Esophagus muscularis mucosa (tissue), 4 donors: ENCODE measurements at regions not wholly inside any gene's neighbourhood (a gene's known extent, or its start where the extent isn't known, plus 50 kb on each side); places are given as distances from the start of the nearest gene placed in this dataset.

ENCODE experiments used
- DNase-seq: peaks from one replicate; pipeline ENCODE4 v3.0.0-alpha.2; 2017; ENCODE audit errors: extremely low spot score
- H3K27ac ChIP-seq, 4 donors: fragments of 200-600 bp; sonication (generic); replicated peaks in 1 of 4; 1 replicate in 3 of 4; 2 replicates in 1 of 4; pipeline ENCODE4 v1.5.1; 2016 to 2019; ENCODE audit warnings: mild to moderate bottlenecking in 1 of 4
- H3K27me3 ChIP-seq, 4 donors: fragments of 200-600 bp; sonication (generic); one replicate each; pipeline versions ENCODE4 v1.5.1 to v1.6.0; 2016 to 2019
- H3K36me3 ChIP-seq, 4 donors: fragments of 200-600 bp; sonication (generic); one replicate each; pipeline ENCODE4 v1.5.1; 2016 to 2019
- H3K4me1 ChIP-seq, 4 donors: fragments of 200-600 bp; sonication (generic); one replicate each; pipeline ENCODE4 v1.5.1; 2016 to 2019
- H3K4me3 ChIP-seq, 4 donors: fragments of 200-600 bp; sonication (generic); 1 replicate in 2 of 4; 2 replicates in 2 of 4; pipeline ENCODE4 v1.5.1; 2016 to 2019; ENCODE audit warnings: mild to moderate bottlenecking in 4 of 4, moderate library complexity in 1 of 4
- H3K9me3 ChIP-seq, 4 donors: fragments of 200-600 bp; sonication (generic); 1 replicate in 3 of 4; 2 replicates in 1 of 4; pipeline ENCODE4 v1.5.1; 2016 to 2019
- CTCF ChIP-seq, 3 experiments: fragments of 200-600 bp in 2 of 3; fragments of 450-650 bp in 1 of 3; sonication (generic) in 2 of 3; IDR thresholded peaks; one replicate each; pipeline ENCODE4 v1.5.1; 2017 to 2019; ENCODE audit warnings: antibody characterized with exemption in 3 of 3, mild to moderate bottlenecking in 2 of 3, moderate library complexity in 1 of 3
- EP300 ChIP-seq: sonication (generic); formaldehyde crosslinking; IDR thresholded peaks from one replicate; pipeline ENCODE4 v1.6.1; 2017; ENCODE audit warnings: antibody characterized with exemption
- POLR2A ChIP-seq: fragments of 450-650 bp; IDR thresholded peaks from one replicate; pipeline ENCODE4 v1.6.1; 2017; ENCODE audit warnings: antibody characterized with exemption, moderate library complexity, mild to moderate bottlenecking, low read depth
- POLR2AphosphoS5 ChIP-seq, 2 donors: sonication (generic); formaldehyde crosslinking; IDR thresholded peaks; one replicate each; pipeline ENCODE4 v1.6.1; 2017; ENCODE audit warnings: antibody characterized with exemption in 2 of 2
- WGBS: methylation state at CpG from one replicate; pipeline ENCODE4 v1.1.5; 2018; 5-methylcytosine and 5-hydroxymethylcytosine counted together
- intact Hi-C: fragments of 100-400 bp; cut with DNase I; formaldehyde crosslinking; loops from one replicate; pipeline ENCODE4 v1.15.1; 2023

DNA sequence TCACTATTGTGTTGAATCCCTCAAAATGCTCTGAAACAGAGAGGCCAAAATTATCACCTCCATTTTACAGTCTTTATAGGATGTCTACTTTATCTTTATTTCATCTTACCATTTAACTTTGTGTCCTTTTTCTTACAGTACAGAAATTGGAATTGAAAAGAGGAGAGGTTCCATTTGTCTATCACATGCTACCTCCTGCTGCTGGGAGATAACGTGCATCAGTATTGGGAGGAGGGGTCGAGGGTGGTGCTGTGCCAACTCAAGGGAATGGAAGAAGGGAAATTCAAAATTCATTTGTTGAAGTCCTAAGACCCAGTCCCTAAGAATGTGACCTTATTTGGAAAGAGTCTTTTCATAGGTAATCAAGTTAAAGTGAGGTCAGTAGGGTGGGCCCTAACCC lies 85.3 kb downstream of the HHIPL2 start:
- WGBS: 79% methylated on average over 2 of the region's 2 CpGs
- intact Hi-C loops: no loop called here
- TF ChIP-seq POLR2A: no peak
- no peak for TF ChIP-seq EP300
- no peak for TF ChIP-seq CTCF (IDR thresholded peaks at IDR 0.05)
- TF ChIP-seq POLR2AphosphoS5 (IDR thresholded peaks at IDR 0.05): no peak

DNA sequence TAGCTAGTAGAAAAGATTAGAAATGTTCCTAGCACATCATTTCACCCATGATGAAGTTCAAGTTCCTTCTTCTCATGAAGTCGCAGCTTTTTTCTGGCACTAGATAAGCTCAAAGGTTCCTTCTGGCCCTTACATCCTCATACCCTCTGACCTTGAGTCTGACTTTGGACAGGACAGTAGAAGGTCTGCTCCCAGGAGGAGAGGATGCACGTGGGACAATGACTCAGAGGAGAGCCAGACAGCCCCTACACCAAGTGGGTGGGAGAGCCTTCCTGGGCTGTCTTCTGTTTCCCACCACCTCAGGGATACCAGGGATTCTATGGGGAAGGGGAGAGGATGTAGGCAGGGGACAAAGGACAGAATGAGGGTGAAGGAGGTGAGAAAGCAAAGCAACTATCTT lies 86.0 kb downstream of the HHIPL2 start:
- intact Hi-C loops: no loop called here
- no peak for TF ChIP-seq POLR2A
- TF ChIP-seq POLR2AphosphoS5 (IDR thresholded peaks at IDR 0.05): no peak
- Histone ChIP-seq H3K4me3 (no peak overlapping the region), H3K9me3 (peaks cover 0 to 9% (median 2%) of the 10 kb centered on the region in 4 donors), H3K27ac (no peak overlapping the region), H3K27me3 (no peaks in the 10 kb centered on the region), H3K4me1 (peaks cover 0 to 16% (median 10%) of the 10 kb centered on the region in 4 donors), H3K36me3 (no peaks in the 10 kb centered on the region)
- DNase-seq: no peak
- 92% methylated on average over 2 of the region's 2 CpGs for WGBS

More for the DNA sequence above, 85.3 kb downstream of the HHIPL2 start:
- no peaks in the 10 kb centered on the region for H3K27me3 ChIP-seq
- no peak overlapping the region for H3K27ac ChIP-seq
- no peak for DNase-seq
- peaks cover 0 to 16% (median 10%) of the 10 kb centered on the region in 4 donors for H3K4me1 ChIP-seq
- no peaks in the 10 kb centered on the region for H3K36me3 ChIP-seq
- peaks cover 0 to 8% (median 2%) of the 10 kb centered on the region in 4 donors for H3K9me3 ChIP-seq
- H3K4me3 ChIP-seq: no peak overlapping the region

GRCh38 chr1:222459652-222460051 lies 88.3 kb downstream of the HHIPL2 start:
- intact Hi-C loops: loop anchor here (10.0 kb wide), 2 partner anchors 365 to 915 kb away; no protein-coding TSS in a partner anchor
- TF ChIP-seq POLR2A (no peak), CTCF (IDR thresholded peaks at IDR 0.05) (no peak), POLR2AphosphoS5 (IDR thresholded peaks at IDR 0.05) (no peak)
- Histone ChIP-seq H3K27ac (no peak overlapping the region), H3K27me3 (no peaks in the 10 kb centered on the region), H3K4me3 (no peak overlapping the region), H3K9me3 (peaks cover 0 to 9% (median 2%) of the 10 kb centered on the region in 4 donors), H3K4me1 (peaks cover 7 to 13% (median 11%) of the 10 kb centered on the region in 4 donors), H3K36me3 (no peaks in the 10 kb centered on the region)
- no peak for DNase-seq
- 76% methylated on average over 3 of the region's 3 CpGs for WGBS

DNA sequence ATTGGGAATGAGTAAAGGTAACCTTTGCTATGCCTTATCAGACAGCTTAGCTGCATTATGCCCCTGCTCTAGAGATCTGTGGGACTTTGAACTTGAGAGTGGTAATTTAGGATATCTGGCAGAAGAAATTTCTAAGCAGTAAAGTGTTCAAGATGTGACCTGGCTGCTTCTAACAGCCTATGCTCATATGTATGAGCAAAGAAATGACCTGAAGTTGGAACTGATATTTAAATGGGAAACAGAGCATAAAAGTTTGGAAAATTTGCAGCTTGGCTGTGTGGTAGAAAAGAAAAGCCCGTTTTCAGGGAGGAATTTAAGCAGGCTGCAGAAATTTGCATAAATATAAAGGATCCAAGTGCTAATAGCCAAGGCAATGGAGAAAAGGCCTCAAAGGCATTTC lies 90.4 kb downstream of the HHIPL2 start:
- 79% methylated on average over 1 of the region's 1 CpG for WGBS
- Histone ChIP-seq H3K27ac (no peak overlapping the region), H3K4me3 (no peak overlapping the region), H3K36me3 (no peaks in the 10 kb centered on the region), H3K27me3 (no peaks in the 10 kb centered on the region), H3K9me3 (peaks cover 0 to 9% (median 2%) of the 10 kb centered on the region in 4 donors), H3K4me1 (peaks cover 10 to 20% (median 18%) of the 10 kb centered on the region in 4 donors)
- TF ChIP-seq POLR2AphosphoS5 (IDR thresholded peaks at IDR 0.05) (no peak), EP300 (no peak), CTCF (IDR thresholded peaks at IDR 0.05) (no peak), POLR2A (no peak)
- intact Hi-C loops: loop anchor here (10.0 kb wide), 2 partner anchors 363 to 913 kb away; no protein-coding TSS in a partner anchor
- DNase-seq: no peak

DNA sequence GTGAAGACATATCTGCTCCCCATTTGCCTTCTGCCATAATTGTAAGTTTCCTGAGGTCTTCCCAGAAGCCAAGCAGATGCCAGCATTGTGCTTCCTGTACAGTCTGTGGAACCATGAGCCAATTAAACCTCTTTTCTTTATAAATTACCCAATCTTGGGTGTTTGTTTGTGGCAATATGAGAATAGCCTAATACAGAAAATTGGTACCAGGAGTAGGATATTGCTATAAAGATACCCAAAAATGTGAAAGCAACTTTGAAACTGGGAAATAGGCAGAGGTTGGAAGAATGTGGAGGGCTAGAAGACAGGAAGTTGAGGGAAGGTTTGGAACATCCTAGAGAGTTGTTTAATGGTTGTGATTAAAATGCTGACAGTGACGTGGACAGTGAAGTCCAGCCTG lies 90.8 kb downstream of the HHIPL2 start:
- TF ChIP-seq POLR2A (no peak), EP300 (no peak), POLR2AphosphoS5 (IDR thresholded peaks at IDR 0.05) (no peak), CTCF (IDR thresholded peaks at IDR 0.05) (no peak)
- WGBS: 78% methylated on average over 1 of the region's 1 CpG
- intact Hi-C loops: loop anchor here (10.0 kb wide), 2 partner anchors 362 to 912 kb away; no protein-coding TSS in a partner anchor
- Histone ChIP-seq H3K36me3 (no peaks in the 10 kb centered on the region), H3K27me3 (no peaks in the 10 kb centered on the region), H3K4me1 (peaks cover 10 to 20% (median 18%) of the 10 kb centered on the region in 4 donors), H3K27ac (no peak overlapping the region), H3K9me3 (peaks cover 0 to 9% (median 2%) of the 10 kb centered on the region in 4 donors), H3K4me3 (no peak overlapping the region)
- no peak for DNase-seq
